Epithelial cell of proximal tubule (primary cell): ENCODE measurements at regions not wholly inside any gene's neighbourhood (a gene's known extent, or its start where the extent isn't known, plus 50 kb on each side); places are given as distances from the start of the nearest gene placed in this dataset.

Experiments used
- DNase-seq: peaks from one replicate; pipeline ENCODE4 v3.0.0-alpha.2; 2011; ENCODE audit warnings: low read depth
- H3K4me3 ChIP-seq: 2 replicates; pipeline ENCODE4 v1.5.1; 2011; ENCODE audit warnings: low read depth, mild to moderate bottlenecking, low read length
- TF ChIP-seq, protein P1 (sequence below): conservative IDR thresholded peaks from 2 replicates; pipeline ENCODE4 v1.5.1; 2012; ENCODE audit warnings: low read depth, mild to moderate bottlenecking, low read length

DNA sequence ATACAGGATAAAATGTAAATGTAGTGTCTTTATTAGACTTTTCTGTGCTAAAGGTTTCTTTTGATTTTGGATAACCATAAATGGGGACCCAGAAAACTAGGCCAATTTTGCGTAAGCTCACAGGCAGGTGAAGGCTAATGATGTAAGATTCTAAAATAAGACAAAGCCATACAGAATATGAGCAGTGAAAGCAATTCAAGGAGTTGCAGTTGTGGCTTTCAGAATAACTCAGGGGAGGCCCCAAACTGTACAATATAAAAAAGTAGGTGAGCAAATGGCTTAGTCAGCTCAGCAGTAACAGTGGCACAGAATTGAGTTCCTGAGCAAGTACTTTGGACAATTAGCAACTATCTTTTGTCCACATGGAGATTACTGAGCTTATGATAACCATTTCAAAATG is 81.7 kb upstream of the NRP1 start:
- TF ChIP-seq, protein P1, sequence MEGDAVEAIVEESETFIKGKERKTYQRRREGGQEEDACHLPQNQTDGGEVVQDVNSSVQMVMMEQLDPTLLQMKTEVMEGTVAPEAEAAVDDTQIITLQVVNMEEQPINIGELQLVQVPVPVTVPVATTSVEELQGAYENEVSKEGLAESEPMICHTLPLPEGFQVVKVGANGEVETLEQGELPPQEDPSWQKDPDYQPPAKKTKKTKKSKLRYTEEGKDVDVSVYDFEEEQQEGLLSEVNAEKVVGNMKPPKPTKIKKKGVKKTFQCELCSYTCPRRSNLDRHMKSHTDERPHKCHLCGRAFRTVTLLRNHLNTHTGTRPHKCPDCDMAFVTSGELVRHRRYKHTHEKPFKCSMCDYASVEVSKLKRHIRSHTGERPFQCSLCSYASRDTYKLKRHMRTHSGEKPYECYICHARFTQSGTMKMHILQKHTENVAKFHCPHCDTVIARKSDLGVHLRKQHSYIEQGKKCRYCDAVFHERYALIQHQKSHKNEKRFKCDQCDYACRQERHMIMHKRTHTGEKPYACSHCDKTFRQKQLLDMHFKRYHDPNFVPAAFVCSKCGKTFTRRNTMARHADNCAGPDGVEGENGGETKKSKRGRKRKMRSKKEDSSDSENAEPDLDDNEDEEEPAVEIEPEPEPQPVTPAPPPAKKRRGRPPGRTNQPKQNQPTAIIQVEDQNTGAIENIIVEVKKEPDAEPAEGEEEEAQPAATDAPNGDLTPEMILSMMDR, result no peak

DNA sequence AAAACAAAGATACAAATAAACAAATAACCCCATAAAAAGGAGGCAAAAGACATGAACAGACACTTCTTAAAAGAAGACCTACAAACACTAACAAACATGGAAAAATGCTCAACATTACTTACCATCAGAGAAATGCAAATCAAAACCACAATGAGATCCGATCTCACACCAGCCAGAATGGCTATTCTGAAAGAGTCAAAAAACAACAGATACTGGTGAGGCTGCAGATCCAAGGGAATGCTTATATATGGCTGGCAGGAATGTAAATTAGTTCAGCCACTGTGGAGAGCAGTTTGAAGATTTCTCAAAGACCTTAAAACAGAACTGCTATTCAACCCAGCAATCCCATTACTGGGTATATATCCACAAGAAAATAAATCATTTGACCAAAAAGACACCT is 80.4 kb upstream of the NRP1 start:
- H3K4me3 ChIP-seq, result no peak overlapping the region
- TF ChIP-seq, protein P1, result no peak
- no peak for DNase-seq

More for the DNA sequence above, 81.7 kb upstream of the NRP1 start:
- H3K4me3 ChIP-seq, result no peak overlapping the region
- DNase-seq, result no peak

DNA sequence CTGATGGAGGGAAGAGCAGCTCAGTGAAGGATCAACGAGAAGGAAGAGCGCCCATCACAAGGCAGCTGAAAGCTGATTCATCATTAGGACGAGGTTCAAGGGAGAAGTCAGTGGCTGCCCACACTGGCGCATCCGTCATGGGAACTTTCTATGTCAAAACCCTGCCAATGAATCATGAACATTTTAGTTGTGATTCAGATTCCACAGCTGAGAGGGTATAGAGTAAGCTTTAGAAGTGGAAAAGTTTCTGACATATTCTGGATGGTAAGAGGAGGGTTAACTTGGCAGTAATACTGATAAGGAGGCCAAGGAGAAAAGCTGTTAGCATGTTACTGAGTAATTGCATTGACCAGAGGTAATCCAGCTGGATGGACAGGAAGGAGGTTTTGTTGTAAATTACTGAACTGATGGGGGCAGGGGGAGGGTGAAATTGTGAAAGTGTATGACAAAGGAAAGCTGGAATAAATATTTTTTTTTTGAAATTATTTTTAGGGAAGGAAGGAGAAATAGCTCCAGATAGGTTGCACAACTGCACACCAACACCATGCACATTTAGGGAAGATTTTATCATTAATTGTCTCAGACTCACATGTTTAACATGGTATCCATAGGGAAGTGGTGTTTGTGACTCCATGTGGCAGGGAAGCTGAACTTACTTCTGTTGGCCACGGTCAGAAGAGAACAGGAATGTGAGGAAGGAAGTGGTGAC is 78.3 kb upstream of the NRP1 start:
- TF ChIP-seq, protein P1, result no peak
- H3K4me3 ChIP-seq, result no peak overlapping the region
- peak; percentile 84 for DNase-seq

DNA sequence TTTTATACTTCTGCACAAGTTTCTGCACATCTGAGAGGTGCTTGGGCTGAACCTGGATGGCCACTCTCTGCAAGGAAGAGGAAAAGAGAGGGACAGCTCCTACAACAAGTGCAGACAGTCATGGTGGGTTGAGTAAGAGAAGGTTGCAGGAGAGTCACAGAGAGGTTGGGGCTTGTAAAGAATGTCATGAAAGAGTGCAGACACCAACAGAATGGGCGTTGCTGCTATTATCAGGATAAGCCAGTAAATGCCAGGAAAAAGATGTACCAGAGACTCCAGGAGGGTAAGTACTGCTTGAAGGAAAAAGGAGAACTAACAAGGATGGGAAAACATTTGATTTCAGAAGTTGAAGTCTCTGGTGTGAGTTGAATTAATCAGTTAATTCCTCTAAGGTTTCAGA is 77.8 kb upstream of the NRP1 start:
- no peak overlapping the region for H3K4me3 ChIP-seq
- DNase-seq, result no peak
- TF ChIP-seq, protein P1, result no peak

DNA sequence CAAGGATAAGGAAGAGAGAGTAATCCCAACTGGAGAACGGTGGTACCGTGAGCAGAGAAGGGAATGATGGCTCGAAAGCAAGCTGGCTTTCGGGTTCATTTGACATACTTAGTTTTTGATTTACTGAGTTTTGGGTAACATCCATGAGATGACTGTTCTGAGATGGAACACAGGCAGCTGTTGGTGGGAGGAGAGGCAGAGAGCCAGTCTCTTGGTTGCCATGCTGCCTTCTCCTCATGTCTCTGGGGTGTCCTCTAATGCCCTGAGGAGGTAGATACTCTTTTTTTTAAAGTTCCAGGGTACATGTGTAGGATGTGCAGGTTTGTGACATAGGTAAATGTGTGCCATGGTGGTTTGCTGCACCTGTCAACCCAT is 76.4 kb upstream of the NRP1 start:
- H3K4me3 ChIP-seq, result no peak overlapping the region
- DNase-seq, result no peak
- TF ChIP-seq, protein P1, result no peak

GRCh38 chr10:33410096-33410859 is 75.8 kb upstream of the NRP1 start:
- TF ChIP-seq, protein P1, result no peak
- no peak for DNase-seq
- no peak overlapping the region for H3K4me3 ChIP-seq
